GM12878 (cell line): ENCODE measurements at regions not wholly inside any gene's neighbourhood (a gene's known extent, or its start where the extent isn't known, plus 50 kb on each side); places are given as distances from the start of the nearest gene placed in this dataset.

ENCODE experiments used
- ATAC-seq: fragments of 200-7000 bp; cut with Tn5 transposase; 3 replicates; pipeline ENCODE4 v1.9.1; 2020; ENCODE audit warnings: mild to moderate bottlenecking, moderate library complexity
- BruUV-seq: library from RNA; stranded (reverse); fragments of 400-500 nt; replicated peaks from 2 replicates; lab custom pipeline; 2021; lab: Mats Ljungman, UMichigan
- CTCF ChIA-PET: fragments of 300-600 bp; sonication (Branson Sonifier 250); formaldehyde crosslinking; extraction: SDS; loops from one replicate; lab custom pipeline; 2021; ENCODE audit warnings: inconsistent platforms; lab: Yijun Ruan, JAX
- POLR2A ChIA-PET: fragments of 350-600 bp; formaldehyde crosslinking; extraction: SDS; loops from one replicate; lab custom pipeline; 2021; ENCODE audit warnings: inconsistent platforms; lab: Charles Lee
- RAD21 ChIA-PET: fragments of 300-600 bp; sonication (Branson Sonifier 250); formaldehyde crosslinking; loops from one replicate; lab custom pipeline; 2023; ENCODE audit warnings: antibody characterized with exemption; ENCODE audit not compliant: unreplicated experiment; lab: Charles Lee
- SMC1A ChIA-PET: fragments of 300-600 bp; sonication (Branson Sonifier 250); formaldehyde crosslinking; loops from one replicate; lab custom pipeline; 2023; ENCODE audit not compliant: unreplicated experiment, uncharacterized antibody; lab: Charles Lee
- DNase-seq: peaks from one replicate; pipeline ENCODE4 v3.0.0-alpha.2; 2011; ENCODE audit warnings: low read depth, low spot score
- FAIRE-seq: peaks from 3 replicates; lab custom pipeline; 2011; peaks lifted over from hg19 to GRCh38; lab: Jason Lieb, UNC
- H2AFZ ChIP-seq: 2 replicates; pipeline ENCODE4 v1.6.0; 2011; ENCODE audit warnings: low read depth, low read length, control low read depth; ENCODE audit not compliant: control insufficient read depth
- H3K27ac ChIP-seq: 2 replicates; pipeline ENCODE4 v1.5.1; 2011; ENCODE audit warnings: control low read depth; ENCODE audit not compliant: control insufficient read depth, insufficient read depth
- H3K27me3 ChIP-seq, 2 experiments: replicated peaks in 1 of 2; 2 replicates each; pipeline versions ENCODE4 v1.6.0 to v1.6.1; 2011; ENCODE audit warnings: low read length in 1 of 2; ENCODE audit not compliant: control insufficient read depth in 2 of 2, insufficient read depth in 2 of 2
- H3K36me3 ChIP-seq, 2 experiments: 2 replicates each; pipeline ENCODE4 v1.5.1; 2011; ENCODE audit warnings: low read length in 1 of 2; ENCODE audit not compliant: control insufficient read depth in 2 of 2, insufficient read depth in 2 of 2
- H3K4me1 ChIP-seq: 2 replicates; pipeline ENCODE4 v1.6.1; 2011; ENCODE audit warnings: mild to moderate bottlenecking, low read length, moderate library complexity, mixed read lengths; ENCODE audit not compliant: control insufficient read depth, insufficient read depth
- H3K4me2 ChIP-seq: 2 replicates; pipeline ENCODE4 v1.6.0; 2011; ENCODE audit warnings: control low read depth; ENCODE audit not compliant: control insufficient read depth, insufficient read depth
- H3K4me3 ChIP-seq: fragments of 200-600 bp; sonication (generic); 2 replicates; pipeline ENCODE4 v1.5.1; 2016
- H3K79me2 ChIP-seq: 2 replicates; pipeline ENCODE4 v1.6.0; 2011; ENCODE audit warnings: low read length; ENCODE audit not compliant: control insufficient read depth, insufficient read depth
- H3K9ac ChIP-seq: 2 replicates; pipeline ENCODE4 v1.8.0; 2011; ENCODE audit warnings: low read length, control low read depth, mixed read lengths; ENCODE audit not compliant: control insufficient read depth, insufficient read depth
- H3K9me3 ChIP-seq: replicated peaks from 3 replicates; pipeline ENCODE4 v1.5.1; 2011; ENCODE audit warnings: mild to moderate bottlenecking, low read length; ENCODE audit not compliant: control insufficient read depth, insufficient read depth
- H4K20me1 ChIP-seq: 2 replicates; pipeline ENCODE4 v1.6.0; 2011; ENCODE audit not compliant: control insufficient read depth, insufficient read depth
- ATF3 ChIP-seq: IDR thresholded peaks from 2 replicates; pipeline ENCODE4 v1.6.1; 2011; ENCODE audit warnings: low read depth, mild to moderate bottlenecking, low read length, moderate library complexity, borderline replicate concordance; ENCODE audit errors: extremely low read depth
- CBX3 ChIP-seq: fragments of 200-600 bp; sonication (generic); IDR thresholded peaks from 2 replicates; pipeline ENCODE4 v1.6.1; 2016; ENCODE audit warnings: low read depth, borderline replicate concordance
- CEBPB ChIP-seq, 2 experiments: fragments of 150-350 bp in 1 of 2; IDR thresholded peaks; 2 replicates each; pipeline ENCODE4 v1.6.1; 2012 to 2014; ENCODE audit warnings: low read depth in 2 of 2, low read length in 2 of 2, borderline replicate concordance in 1 of 2, inconsistent platforms in 1 of 2
- CEBPZ ChIP-seq: fragments of 150-350 bp; IDR thresholded peaks from 2 replicates; pipeline ENCODE4 v1.6.1; 2016; ENCODE audit warnings: low read depth, low read length
- HDGF ChIP-seq: fragments of 450-650 bp; IDR thresholded peaks from 2 replicates; pipeline ENCODE4 v1.6.1; 2016; ENCODE audit warnings: antibody characterized with exemption
- KDM1A ChIP-seq: fragments of 200-600 bp; sonication (generic); IDR thresholded peaks from 2 replicates; pipeline ENCODE4 v1.6.1; 2016; ENCODE audit warnings: borderline replicate concordance
- KLF5 ChIP-seq: fragments of 450-650 bp; IDR thresholded peaks from 2 replicates; pipeline ENCODE4 v1.6.1; 2014; ENCODE audit warnings: mild to moderate bottlenecking; ENCODE audit not compliant: partially characterized antibody
- MEF2A ChIP-seq: IDR thresholded peaks from 2 replicates; pipeline ENCODE4 v1.6.1; 2011; ENCODE audit warnings: low read depth, mild to moderate bottlenecking, low read length, moderate library complexity; ENCODE audit not compliant: insufficient read depth
- MEF2B ChIP-seq: fragments of 450-650 bp; IDR thresholded peaks from 2 replicates; pipeline ENCODE4 v1.6.1; 2018; ENCODE audit warnings: mild to moderate bottlenecking, moderate library complexity; ENCODE audit not compliant: partially characterized antibody, poor library complexity, severe bottlenecking
- MTA3 ChIP-seq: IDR thresholded peaks from 2 replicates; pipeline ENCODE4 v1.6.1; 2012; ENCODE audit warnings: low read length, inconsistent platforms, borderline replicate concordance
- MXI1 ChIP-seq: fragments of 150-350 bp; IDR thresholded peaks from 2 replicates; pipeline ENCODE4 v1.6.1; 2011; ENCODE audit warnings: low read depth, mild to moderate bottlenecking, inconsistent platforms, low read length, improper control_type of control experiment
- MYB ChIP-seq: fragments of 150-350 bp; IDR thresholded peaks from 2 replicates; pipeline ENCODE4 v1.6.1; 2014; ENCODE audit warnings: mild to moderate bottlenecking, low read depth, low read length, borderline replicate concordance
- PAX8 ChIP-seq: fragments of 450-650 bp; IDR thresholded peaks from 2 replicates; pipeline ENCODE4 v1.6.1; 2017; ENCODE audit warnings: mild to moderate bottlenecking, moderate library complexity
- POLR2AphosphoS5 ChIP-seq: IDR thresholded peaks from 2 replicates; pipeline ENCODE4 v1.6.1; 2011; ENCODE audit warnings: mild to moderate bottlenecking, low read length, inconsistent platforms
- POU2F2 ChIP-seq: IDR thresholded peaks from 3 replicates; pipeline ENCODE4 v1.6.1; 2011; ENCODE audit warnings: low read depth, mild to moderate bottlenecking, low read length, borderline replicate concordance
- RELA ChIP-seq: fragments of 450-650 bp; IDR thresholded peaks from 2 replicates; pipeline ENCODE4 v1.8.0; 2014; ENCODE audit warnings: borderline replicate concordance; ENCODE audit not compliant: partially characterized antibody
- SIN3A ChIP-seq: IDR thresholded peaks from 2 replicates; pipeline ENCODE4 v1.6.1; 2012; ENCODE audit warnings: low read depth, low read length, improper control_type of control experiment
- SREBF2 ChIP-seq: IDR thresholded peaks from 2 replicates; pipeline ENCODE4 v1.6.1; 2012; ENCODE audit warnings: mild to moderate bottlenecking, low read length
- USF2 ChIP-seq: IDR thresholded peaks from 2 replicates; pipeline ENCODE4 v1.6.1; 2011; ENCODE audit warnings: low read depth, low read length, improper control_type of control experiment, borderline replicate concordance
- YY1 ChIP-seq: IDR thresholded peaks from 2 replicates; pipeline ENCODE4 v1.6.1; 2011; ENCODE audit warnings: low read depth, mild to moderate bottlenecking, low read length
- ZNF207 ChIP-seq: fragments of 450-650 bp; IDR thresholded peaks from 2 replicates; pipeline ENCODE4 v1.6.1; 2014; ENCODE audit warnings: antibody characterized with exemption, mild to moderate bottlenecking, borderline replicate concordance
- ZNF24 ChIP-seq: fragments of 450-650 bp; IDR thresholded peaks from 2 replicates; pipeline ENCODE4 v1.6.1; 2017; ENCODE audit warnings: antibody characterized with exemption, mild to moderate bottlenecking
- ZNF622 ChIP-seq: fragments of 450-650 bp; IDR thresholded peaks from 2 replicates; pipeline ENCODE4 v1.6.1; 2017; ENCODE audit warnings: mild to moderate bottlenecking, inconsistent platforms
- ZZZ3 ChIP-seq: IDR thresholded peaks from 2 replicates; pipeline ENCODE4 v1.6.1; 2011; ENCODE audit warnings: low read depth; ENCODE audit not compliant: control insufficient read depth, insufficient read length
- WGBS: methylation state at CpG from one replicate; pipeline ENCODE4 v1.1.6; 2016; ENCODE audit warnings: low lambda C conversion rate; ENCODE audit not compliant: insufficient replicate concordance, insufficient coverage; ENCODE audit errors: missing lambda C conversion rate; 5-methylcytosine and 5-hydroxymethylcytosine counted together
- in situ Hi-C: fragments of 300-500 bp; cut with MboI; formaldehyde crosslinking; loops from 9 replicates; pipeline ENCODE4 v1.14.3; 2018; ENCODE audit warnings: mixed read lengths
- intact Hi-C: fragments of 100-400 bp; cut with micrococcal nuclease; formaldehyde crosslinking; loops from one replicate; pipeline ENCODE4 v1.14.2; 2022; ENCODE audit not compliant: unreplicated experiment

GRCh38 chr21:15947677-15948076 is 217.9 kb downstream of the USP25 start:
- CTCF ChIA-PET, result no interaction called here
- H3K79me2 ChIP-seq, result no peaks in the 10 kb centered on the region
- H3K27me3 ChIP-seq, result no peaks in the 10 kb centered on the region

GRCh38 chr21:15953551-15954116 is 223.9 kb downstream of the USP25 start:
- Histone ChIP-seq H3K79me2 (no peaks in the 10 kb centered on the region), H3K4me3 (no peak overlapping the region), H3K9me3 (no peaks in the 10 kb centered on the region), H3K27ac (no peak overlapping the region), H3K4me1 (no peaks in the 10 kb centered on the region), H3K4me2 (no peak overlapping the region), H3K27me3 (no peaks in the 10 kb centered on the region), H3K9ac (no peak overlapping the region), H3K36me3 (no peaks in the 10 kb centered on the region), H2AFZ (no peak overlapping the region), H4K20me1 (no peaks in the 10 kb centered on the region)
- no peak for FAIRE-seq
- intact Hi-C loops (no loop called here), in situ Hi-C loops (no loop called here)
- no TSS peak for BruUV-seq
- ChIA-PET POLR2A (no interaction called here), RAD21 (no interaction called here), SMC1A (no interaction called here), CTCF (no interaction called here)
- WGBS, result 77% methylated on average over 2 of the region's 2 CpGs
- ATAC-seq, result no peak
- no peak for DNase-seq
- TF ChIP-seq ZNF207 (no peak), CEBPZ (no peak), SIN3A (no peak), CBX3 (no peak), MYB (no peak), USF2 (no peak)

More at GRCh38 chr21:15947677-15948076, 217.9 kb downstream of the USP25 start:
- WGBS, result 33% methylated on average over 6 of the region's 6 CpGs
- RAD21 ChIA-PET, result no interaction called here
- Histone ChIP-seq H3K36me3 (no peaks in the 10 kb centered on the region), H3K9me3 (no peaks in the 10 kb centered on the region), H3K4me2 (no peak overlapping the region), H3K27ac (no peak overlapping the region), H4K20me1 (no peaks in the 10 kb centered on the region), H2AFZ (no peak overlapping the region), H3K4me1 (no peaks in the 10 kb centered on the region), H3K4me3 (no peak overlapping the region), H3K9ac (no peak overlapping the region)
- no peak for ATAC-seq
- TF ChIP-seq POU2F2 (no peak), KLF5 (no peak), ZZZ3 (no peak), HDGF (no peak), CEBPB (IDR thresholded peaks at IDR 0.05; ENCODE audit: borderline replicate concordance in 1 of 2, low read depth in 2 of 2, low read length in 2 of 2) (no peak), ATF3 (no peak), ZNF622 (no peak), PAX8 (no peak), SREBF2 (no peak), ZNF24 (no peak), MEF2B (no peak), MTA3 (no peak), KDM1A (no peak), POLR2AphosphoS5 (no peak), YY1 (no peak), MXI1 (no peak), RELA (no peak), MEF2A (no peak)
- DNase-seq, result no peak
- POLR2A ChIA-PET, result no interaction called here
- no peak for FAIRE-seq
- in situ Hi-C loops (no loop called here), intact Hi-C loops (no loop called here)
- no TSS peak for BruUV-seq
- SMC1A ChIA-PET, result no interaction called here
